ENCODE measurements at regions not wholly inside any gene's neighbourhood (a gene's known extent, or its start where the extent isn't known, plus 50 kb on each side); places are given as distances from the start of the nearest gene placed in this dataset.
"Not testable (repeated sequence)": the region's sequence is repeated elsewhere in the genome, so short reads cannot be mapped to it uniquely, and the experiment has no call there.

DNA sequence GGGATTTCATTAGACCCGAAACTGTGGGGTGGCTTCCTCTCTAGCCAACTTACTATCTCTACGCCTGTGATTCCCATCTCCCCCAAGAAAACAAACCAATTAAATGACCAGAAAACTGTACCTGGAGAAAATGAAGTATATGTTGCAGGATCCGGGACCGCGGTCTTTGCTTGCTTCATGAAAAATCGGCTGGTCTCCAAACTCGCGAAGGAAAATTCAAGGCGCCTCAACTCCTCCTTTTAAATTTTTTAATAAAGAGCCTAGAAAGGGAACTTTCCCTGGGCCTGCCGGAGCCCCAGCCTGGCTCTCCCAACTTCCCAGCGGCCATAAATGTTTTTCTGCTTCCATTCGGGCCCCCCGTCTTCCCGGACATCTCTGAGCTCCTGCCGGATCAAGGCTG, 110.8 kb upstream of the FOXD4L5 start:
- not testable (repeated sequence) for TF ChIP-seq POLR2A (IDR thresholded peaks at IDR 0.05; ENCODE audit: low read length); GATA1 (IDR thresholded peaks at IDR 0.05; ENCODE audit: low read depth, low read length)
